Pulmonary artery endothelial cell (primary cell): ENCODE measurements at regions not wholly inside any gene's neighbourhood (a gene's known extent, or its start where the extent isn't known, plus 50 kb on each side); places are given as distances from the start of the nearest gene placed in this dataset.

Experiments used
- DNase-seq: peaks from one replicate; pipeline ENCODE4 v3.0.0-alpha.2; 2011; ENCODE audit warnings: low read depth, low spot score

DNA sequence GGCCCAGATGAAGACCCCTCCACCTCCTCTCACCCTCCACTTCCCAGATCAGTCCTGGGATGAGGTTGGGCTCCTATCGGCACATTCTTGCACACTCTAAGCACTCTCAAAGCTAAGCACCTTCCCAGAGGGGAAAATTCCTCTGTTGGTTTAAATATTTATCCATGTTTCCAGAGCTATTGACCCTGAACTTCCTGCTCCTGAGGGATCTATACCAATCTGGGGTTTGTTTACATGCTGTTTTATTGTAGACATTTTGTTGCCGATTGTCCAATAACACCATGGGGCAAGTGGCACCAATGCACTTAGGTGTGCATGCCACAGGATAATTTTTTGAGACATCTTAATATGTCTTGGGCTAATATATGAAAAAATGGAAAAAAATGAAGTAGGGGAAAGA lies 476.2 kb downstream of the SLC4A3 start:
- DNase-seq = no peak

DNA sequence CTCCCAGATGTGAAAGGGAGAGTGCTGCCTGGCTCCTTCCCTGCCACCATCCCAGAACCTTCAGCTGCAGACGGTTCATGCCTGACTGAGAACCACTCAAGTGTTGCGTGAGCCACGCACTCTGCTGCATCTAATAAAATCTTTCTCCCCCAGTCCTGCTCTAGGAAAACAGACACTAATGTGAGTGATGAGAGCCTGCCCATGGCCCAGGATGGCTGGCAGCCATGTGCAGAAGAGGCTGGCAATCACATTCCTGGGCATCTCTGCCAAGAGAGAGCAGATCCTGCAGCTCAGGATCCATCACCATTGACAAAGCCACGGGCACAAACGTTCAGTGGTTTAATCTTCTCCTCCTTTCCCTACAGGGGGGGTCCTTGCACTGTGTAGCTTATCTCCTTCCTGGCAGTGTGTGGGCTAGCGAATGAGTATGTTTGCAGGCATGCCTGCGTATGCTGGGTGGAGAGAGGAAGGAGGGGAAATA lies 477.5 kb downstream of the SLC4A3 start:
- no peak for DNase-seq

DNA sequence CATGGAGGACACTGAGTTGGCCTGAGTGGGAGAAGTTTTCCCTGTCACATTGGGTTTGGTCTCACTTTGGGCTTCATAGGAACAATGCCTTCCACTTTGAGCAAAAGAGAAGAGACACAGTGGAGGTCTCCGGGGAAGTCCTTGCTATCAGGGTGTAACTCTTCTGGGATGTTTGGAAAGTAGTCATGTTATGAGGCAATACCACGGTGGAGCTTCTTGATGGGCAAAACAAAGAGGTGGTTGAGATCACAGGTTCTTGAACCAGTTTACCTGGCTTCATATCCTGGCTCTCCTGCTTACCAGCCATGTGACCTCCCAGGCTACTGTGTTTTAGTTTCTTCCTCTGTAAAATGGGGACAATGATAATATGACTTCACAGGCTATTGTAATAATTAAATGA lies 478.6 kb downstream of the SLC4A3 start:
- no peak for DNase-seq

DNA sequence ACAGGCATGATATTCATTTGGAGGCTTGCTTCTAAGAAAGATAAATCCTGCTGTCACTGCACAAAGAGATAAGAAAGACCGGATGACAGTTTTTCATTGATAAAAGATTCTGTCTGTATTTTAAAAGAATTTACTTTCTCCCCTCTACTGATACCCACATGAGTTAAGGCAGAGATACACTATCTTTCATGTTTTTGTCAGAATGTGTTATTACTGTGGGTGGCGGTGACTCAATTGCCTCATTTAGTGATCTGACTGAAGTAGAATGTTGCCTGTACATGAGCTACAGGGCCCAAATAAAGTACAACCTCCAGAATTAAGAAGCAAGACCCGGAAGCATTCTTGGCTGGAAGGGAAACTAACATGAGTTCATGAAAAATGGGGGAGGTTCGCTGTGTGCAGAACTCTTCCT lies 480.0 kb downstream of the SLC4A3 start:
- DNase-seq = no peak

DNA sequence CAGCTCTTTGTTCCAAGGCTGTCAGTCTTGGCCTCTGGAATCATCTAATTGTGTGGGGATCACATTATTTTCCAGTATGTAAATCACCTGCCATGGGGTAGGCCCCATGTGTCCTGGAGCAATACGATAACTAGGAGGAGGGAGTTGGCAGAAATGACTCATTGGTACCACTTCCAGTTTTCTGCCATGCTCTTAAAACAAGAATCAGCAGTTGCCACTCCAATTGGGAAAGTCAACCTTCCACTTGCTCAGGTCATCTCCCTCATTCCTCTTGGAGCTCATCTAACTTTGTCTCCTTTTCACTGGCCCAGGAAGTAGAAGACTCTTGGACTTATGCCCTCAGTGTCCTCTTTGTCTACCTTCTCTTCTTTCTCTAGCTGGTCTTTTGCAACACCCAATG lies 487.0 kb downstream of the SLC4A3 start:
- DNase-seq = no peak

DNA sequence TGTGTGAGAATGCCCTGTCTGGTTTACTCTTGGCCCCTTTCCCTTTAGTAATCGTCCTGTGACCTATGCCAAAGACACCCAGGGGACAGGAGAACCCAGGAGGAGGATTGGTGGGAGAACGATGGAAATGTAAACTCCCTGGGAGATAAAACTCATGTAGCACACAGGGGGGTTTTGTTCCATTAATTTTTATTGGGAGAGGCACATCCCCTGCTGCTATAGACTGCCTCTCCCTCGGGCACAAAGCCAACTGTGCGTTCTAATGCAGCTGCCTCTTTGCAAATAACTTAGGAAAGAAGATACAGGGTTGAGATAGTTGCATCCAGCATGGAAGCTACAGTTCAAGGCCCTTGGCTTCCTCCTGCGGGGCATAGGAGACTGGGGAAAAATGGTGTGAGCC lies 489.6 kb downstream of the SLC4A3 start:
- no peak for DNase-seq

DNA sequence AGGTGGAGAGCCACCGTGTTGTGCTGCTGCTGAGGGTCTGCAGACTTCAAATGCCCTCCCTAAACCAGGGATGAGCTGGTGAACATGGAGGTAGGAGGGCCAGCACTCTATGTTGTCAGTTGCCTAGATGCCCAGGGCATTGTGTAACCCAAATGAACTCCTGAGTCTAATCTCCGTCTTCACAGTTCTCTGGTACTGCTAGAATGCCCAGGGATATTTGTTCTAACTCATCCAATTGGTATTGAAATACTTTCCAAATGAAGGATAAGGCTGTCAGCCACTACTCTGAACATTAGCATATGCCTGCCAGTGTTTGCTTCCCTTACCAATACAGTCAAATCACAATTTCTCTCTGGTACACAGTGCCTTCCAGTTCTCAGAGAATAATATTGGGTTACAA lies 492.6 kb downstream of the SLC4A3 start:
- no peak for DNase-seq

DNA sequence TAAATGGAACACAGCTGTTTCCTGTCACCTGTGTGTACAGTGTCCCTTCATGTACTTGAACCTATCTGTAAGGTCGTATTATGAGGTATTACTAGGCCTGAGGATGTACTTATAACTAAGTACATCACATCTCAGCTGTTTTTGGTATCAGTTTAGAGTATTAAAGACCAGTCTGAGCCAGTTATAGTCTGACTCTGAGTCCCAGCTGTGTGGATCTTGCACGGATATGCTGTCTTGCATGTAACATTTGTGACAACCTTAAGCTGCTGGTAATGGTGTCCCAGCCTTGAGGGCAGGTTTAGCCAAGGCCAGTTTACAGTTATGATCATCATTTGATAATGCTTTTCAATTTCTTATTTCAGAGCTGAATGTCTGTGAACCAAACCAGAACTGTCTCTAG lies 496.3 kb downstream of the SLC4A3 start:
- DNase-seq = no peak

DNA sequence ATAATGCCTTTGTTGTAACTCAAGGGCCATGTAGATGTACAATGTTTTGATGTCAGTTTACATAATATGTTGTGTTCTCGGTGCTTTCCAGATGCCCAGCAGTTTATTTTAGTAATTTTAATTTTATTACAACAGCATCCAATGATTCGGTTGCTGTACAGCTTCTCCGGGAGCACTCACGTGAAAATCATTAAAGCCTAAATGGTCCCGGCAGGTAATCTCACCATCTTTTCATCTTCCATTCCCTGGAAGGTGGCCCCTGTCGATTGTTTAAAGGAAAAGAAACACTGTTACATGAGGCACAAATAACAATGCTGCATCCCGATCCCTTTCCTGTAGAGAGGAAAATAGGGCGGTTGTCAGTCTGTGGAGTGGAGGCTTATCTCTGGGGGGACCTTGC lies 498.1 kb downstream of the SLC4A3 start:
- DNase-seq = no peak

DNA sequence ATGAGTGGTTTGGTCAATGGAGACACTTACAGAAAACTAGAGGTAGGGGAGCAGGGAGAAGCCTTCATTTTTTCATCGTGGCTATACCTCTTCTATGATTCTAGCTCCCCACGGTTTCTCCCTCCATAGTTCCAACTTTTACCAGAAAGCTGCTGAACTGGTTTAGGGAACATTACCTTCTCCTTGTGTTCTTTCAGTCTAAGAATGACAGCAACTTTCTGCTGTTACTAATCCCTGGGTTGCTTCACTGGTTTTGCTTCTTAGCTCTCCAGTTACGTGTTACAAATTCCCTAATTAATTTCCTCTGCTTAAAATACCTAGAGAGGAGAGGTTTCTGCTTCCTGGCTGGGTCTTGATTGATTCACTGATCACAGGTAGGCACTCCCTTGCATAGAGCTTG lies 499.9 kb downstream of the SLC4A3 start:
- DNase-seq = no peak

DNA sequence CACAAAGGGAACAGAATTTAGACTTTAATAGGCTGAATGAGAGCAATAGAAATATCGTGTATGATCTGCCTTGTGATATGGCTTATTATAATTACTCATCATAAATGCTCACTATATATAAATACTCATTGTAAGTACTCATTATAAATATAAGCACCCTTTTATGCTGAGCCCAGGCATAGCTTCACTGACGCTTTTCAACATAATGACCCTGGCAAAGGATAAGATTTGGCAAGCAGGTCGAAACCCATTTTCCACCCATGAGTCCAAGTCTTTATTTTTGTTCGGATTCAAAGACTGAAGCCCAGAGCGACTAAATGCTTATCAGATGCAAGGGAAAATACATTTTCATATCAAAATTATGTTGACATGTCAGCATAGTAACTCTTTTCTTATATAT lies 500.4 kb downstream of the SLC4A3 start:
- DNase-seq = no peak

DNA sequence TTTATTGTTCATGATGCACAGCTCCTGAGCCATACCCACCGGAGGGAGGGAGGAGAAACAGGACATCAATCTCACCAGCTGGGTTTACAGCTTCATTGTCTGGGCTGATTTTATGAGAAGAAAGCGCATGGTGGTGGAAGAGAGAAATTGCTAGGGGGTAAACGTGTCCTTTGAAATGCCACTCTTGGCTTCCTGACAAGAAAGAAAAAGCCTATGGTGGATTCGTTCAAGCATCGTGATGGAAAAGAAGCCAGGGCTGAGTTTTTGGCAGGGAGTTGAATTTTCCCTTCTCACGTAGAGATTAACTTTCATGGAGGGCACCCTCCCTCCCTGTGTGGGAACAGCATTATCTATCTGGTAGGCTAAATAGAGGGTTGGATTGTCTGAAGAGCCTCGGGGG lies 502.0 kb downstream of the SLC4A3 start:
- no peak for DNase-seq

DNA sequence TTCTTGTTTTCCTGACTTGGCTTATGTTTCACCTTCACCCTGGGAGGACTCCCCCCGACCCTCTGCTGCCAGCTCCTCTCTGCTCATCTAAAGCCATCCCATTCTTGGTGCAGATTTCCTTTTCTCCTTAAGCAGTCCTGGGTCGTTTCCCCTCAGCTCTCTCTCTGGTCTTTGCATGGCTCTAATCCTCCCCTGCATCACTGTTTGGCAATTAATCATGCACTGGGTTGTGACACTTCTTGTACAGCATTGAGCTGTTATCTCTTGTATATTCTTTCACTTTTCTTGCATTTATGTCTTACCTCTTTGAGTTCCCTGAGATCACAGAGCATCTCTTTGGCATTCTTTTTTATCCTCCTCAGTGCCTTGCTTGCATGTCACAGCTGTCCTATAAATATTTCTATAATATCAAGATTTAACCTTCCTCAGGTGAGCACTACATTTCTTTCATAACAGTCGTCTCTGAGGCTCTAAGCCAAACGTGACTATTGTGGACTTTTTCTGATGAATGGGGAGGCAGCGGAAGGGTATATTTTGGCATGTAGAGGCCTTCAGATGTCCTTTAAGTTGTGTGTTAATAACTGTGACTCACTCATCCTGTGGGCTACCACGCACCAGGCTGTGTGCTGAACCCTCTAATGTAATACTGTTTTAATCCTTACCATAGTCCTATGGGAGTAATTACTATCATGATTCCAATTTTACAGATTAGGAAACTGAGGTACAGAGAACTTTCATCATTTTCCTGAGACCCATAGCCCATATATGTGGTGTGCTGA lies 507.5 kb downstream of the SLC4A3 start:
- DNase-seq = no peak

DNA sequence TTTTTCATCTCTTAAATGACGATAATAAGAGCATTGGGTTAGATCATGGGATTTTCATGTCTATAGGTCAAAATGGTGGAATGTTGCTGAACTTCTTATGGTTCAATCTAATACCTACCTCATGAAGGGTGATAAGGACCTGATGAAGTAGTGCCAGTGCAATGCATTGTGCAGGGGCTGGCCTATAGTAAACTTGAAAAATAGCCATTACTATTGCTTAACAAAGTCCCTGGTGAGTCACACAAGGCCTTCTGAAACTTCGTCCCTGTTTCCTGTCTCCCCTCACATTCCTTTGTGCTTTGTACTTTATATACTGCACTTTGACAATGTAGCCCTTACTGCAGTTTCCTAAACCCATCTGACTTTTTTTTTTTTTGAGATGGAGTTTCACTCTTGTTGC lies 515.9 kb downstream of the SLC4A3 start:
- DNase-seq = no peak

DNA sequence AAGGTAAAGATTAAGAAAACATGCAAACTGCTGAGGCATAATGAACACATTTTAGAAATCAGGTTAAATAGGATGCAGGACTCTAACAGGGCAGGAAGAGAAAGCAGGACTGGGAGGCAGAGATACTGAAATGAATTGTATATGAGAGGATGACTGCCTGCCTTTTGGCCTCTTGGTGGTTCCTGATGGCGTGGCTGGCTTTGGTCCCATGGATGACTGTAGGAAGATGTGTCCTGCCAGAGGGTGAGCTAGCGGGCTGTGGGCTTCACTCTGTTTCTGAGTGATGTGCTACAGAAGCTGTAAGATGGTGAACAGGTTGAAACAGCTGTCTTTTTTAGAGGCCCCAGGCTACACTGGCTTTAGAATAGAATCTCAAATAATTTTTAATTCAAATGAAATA lies 517.0 kb downstream of the SLC4A3 start:
- DNase-seq = no peak

DNA sequence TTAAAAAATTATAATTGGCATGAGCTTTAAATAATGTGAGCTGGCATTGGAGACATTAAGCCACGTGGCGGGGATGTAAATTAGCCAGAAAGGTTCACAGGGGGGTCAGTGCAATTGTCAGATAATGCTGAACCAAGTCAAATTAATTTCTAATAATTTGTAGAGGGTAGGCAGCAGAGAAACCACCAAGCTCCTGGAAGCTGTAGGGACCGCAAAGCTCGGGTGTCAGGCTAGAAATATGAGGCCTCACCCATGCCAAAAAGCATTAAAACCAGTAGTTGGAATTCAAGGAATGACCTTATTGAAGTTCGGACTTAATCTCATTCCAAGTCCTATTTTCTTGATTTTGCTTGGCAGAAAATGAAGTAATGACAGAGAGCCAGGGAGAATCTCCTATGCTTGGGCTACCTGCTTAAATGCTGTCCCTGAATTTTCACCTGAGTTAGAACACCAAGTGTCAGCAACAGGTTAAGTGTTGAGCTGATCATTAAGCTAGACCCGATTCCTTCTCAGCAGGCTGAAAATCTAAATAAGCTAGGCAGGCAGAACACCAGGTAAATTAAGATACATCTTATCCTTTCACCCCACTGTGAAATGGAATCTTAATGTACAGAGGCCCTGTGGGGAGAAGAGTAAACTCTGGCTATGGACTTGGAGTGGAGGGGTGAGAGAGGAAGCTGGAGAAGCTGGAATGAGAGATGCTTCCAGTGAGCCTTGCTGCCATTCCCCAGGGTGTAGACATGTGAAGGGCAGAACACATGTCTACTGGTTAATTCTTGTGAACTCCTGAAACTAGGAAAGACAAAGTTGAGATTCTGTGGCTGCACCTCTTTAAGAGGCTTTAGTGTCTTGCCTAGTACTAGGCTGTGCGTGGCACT lies 520.0 kb downstream of the SLC4A3 start:
- no peak for DNase-seq

DNA sequence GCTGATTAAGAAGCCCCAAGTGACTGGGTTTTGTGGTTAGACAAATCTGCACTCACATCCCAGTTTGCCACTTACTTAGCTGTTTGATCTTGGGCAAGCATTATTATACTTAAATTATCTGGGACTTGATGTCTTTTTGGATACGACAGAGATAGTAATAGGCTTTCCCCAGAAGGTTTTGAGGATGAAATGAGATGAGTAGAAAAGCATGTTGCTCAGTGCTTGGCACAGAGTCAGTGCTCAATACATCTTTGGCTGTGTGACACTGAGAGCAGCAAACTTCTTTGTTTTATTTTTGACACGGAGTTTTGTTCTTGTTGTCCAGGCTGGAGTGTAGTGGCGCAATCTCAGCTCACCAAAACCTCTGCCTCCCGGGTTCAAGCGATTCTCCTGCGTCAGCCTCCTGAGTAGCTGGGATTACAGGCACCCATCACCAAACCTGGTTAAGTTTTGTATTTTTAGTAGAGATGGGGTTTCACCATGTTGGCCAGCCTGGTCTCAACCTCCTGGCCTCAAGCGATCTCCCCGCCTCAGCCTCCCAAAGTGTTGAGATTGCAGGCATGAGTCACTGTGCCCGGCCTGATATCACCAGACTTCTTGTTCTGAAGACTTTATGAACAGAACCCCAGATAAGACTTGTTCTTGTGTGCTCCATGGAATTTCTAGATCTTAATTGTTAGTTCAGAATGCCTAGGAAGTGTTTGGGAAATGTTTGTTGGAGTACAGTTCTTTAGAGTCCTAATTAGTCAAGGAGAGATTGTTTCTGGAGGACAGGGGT lies 521.2 kb downstream of the SLC4A3 start:
- DNase-seq = no peak

DNA sequence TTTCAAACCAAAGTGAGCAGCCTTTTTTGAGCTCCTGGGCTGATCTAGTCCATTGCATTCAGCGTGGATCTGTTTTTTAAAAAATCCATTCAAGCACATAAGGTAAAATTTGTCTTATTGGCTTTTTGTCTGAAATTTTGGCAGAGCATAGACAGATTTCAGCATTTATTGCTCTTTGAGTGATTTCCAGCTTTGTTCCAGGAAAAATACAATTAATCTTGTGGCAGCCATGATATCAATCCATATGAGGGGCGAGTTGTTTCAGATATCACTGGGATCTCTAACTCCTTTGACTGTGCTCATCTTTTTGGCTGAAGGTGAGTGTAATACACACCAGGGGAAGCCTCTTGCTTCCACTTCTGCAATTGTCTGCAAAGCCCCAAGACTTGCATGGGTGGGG lies 523.9 kb downstream of the SLC4A3 start:
- DNase-seq = no peak

DNA sequence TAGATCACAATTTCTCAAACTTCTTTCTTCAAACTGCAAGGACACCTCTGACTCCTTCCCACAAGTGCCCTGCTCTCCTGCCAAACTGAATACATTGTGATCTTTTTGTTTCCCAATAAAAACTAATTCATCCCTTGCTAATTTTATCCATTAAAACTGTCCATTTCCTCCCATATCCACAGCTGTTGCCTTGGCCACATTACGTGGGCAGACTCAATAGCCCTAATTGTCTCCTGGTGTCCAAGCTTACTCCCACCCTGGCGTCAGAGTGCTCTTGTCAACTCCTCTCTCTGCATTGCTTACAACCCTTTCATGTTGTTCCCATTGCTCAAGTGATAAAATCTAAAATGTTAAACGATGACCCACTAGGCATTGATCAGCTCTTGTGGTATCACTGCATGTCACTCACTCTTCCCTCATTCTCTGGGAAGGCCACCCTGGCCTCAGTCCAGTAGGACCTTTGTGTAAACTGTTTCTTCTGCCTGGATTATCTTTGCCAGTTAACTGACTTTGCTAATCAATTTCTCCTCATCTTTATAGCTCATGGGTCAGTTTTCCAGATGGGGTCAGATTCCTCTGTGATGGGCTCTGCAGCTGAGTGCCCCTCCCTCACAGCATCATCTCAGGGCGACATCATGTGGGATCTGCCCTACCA lies 525.0 kb downstream of the SLC4A3 start:
- no peak for DNase-seq

DNA sequence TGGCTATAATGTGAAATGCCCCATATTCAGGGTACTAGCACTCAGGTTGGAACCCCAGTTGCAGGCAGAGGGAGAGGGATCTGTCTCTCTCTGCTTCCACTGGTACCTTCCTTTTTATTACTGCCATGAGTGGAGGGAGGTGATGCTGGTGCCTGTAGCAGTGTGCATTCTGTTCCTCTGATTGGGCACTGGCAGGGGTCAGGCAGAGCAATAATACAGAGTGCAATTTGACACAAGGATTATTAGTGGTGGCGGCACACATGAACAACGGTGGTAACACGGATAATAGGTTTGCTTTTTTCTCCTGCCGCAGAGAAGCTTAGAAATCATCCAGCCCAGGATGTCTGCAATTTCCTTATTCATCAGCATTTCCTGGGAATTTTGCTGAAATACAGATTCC lies 525.7 kb downstream of the SLC4A3 start:
- no peak for DNase-seq

DNA sequence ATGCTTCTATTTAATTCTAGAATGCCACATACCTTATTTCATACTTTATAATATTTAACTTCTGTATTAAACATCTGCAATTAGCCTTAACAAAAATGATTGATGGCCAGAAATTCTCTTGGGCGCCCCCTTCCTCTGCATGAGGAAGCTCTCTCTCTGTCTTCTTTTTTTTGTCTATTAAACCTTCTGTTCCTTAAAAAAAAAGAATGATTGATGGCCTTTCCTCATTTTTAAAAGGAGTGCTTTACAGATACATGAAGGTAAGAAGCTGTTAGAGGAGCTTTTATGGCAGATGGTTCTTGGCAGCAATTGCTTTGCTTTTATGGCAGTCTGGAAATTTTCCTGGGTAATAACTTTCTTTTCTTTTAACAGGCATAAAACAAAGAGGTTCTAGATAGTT lies 526.9 kb downstream of the SLC4A3 start:
- no peak for DNase-seq
